Calu3 (cell line): ENCODE measurements at regions not wholly inside any gene's neighbourhood (a gene's known extent, or its start where the extent isn't known, plus 50 kb on each side); places are given as distances from the start of the nearest gene placed in this dataset.
"Not testable (repeated sequence)": the region's sequence is repeated elsewhere in the genome, so short reads cannot be mapped to it uniquely, and the experiment has no call there.

Experiments used
- BruUV-seq: library from RNA; stranded (reverse); fragments of 400-500 nt; replicated peaks from 2 replicates; lab custom pipeline; 2021; lab: Mats Ljungman, UMichigan
- CTCF ChIA-PET: fragments of 300-600 bp; sonication (Branson Sonifier 250); formaldehyde crosslinking; loops from one replicate; lab custom pipeline; 2022; ENCODE audit warnings: antibody characterized with exemption; lab: Charles Lee
- DNase-seq: peaks from one replicate; pipeline ENCODE4 v3.0.0; 2022
- H3K27ac Mint-ChIP-seq: one replicate; pipeline ENCODE4 v1.8.0; 2022; ENCODE audit warnings: mixed read lengths; ENCODE audit not compliant: unreplicated experiment
- H3K27me3 Mint-ChIP-seq: one replicate; pipeline ENCODE4 v1.8.0; 2022; ENCODE audit warnings: mixed read lengths; ENCODE audit not compliant: unreplicated experiment
- H3K36me3 Mint-ChIP-seq: one replicate; pipeline ENCODE4 v1.8.0; 2022; ENCODE audit warnings: mild to moderate bottlenecking, moderate library complexity, mixed read lengths; ENCODE audit not compliant: insufficient read depth, unreplicated experiment
- H3K4me1 Mint-ChIP-seq: one replicate; pipeline ENCODE4 v1.8.0; 2022; ENCODE audit warnings: mild to moderate bottlenecking, low read depth, mixed read lengths; ENCODE audit not compliant: unreplicated experiment
- H3K4me3 Mint-ChIP-seq: one replicate; pipeline ENCODE4 v1.8.0; 2022; ENCODE audit warnings: mild to moderate bottlenecking, low read depth, moderate library complexity, mixed read lengths; ENCODE audit not compliant: unreplicated experiment
- H3K9me3 Mint-ChIP-seq: one replicate; pipeline ENCODE4 v1.8.0; 2022; ENCODE audit warnings: low read depth, mixed read lengths; ENCODE audit not compliant: unreplicated experiment
- intact Hi-C: fragments of 100-400 bp; cut with micrococcal nuclease; formaldehyde crosslinking; loops from one replicate; pipeline ENCODE4 v1.10.0; 2022; ENCODE audit not compliant: unreplicated experiment
- TF ChIP-seq, protein P1 (sequence below): fragments of 200-600 bp; IDR thresholded peaks from one replicate; pipeline ENCODE4 v1.8.0; 2022; ENCODE audit warnings: antibody characterized with exemption; ENCODE audit not compliant: unreplicated experiment

DNA sequence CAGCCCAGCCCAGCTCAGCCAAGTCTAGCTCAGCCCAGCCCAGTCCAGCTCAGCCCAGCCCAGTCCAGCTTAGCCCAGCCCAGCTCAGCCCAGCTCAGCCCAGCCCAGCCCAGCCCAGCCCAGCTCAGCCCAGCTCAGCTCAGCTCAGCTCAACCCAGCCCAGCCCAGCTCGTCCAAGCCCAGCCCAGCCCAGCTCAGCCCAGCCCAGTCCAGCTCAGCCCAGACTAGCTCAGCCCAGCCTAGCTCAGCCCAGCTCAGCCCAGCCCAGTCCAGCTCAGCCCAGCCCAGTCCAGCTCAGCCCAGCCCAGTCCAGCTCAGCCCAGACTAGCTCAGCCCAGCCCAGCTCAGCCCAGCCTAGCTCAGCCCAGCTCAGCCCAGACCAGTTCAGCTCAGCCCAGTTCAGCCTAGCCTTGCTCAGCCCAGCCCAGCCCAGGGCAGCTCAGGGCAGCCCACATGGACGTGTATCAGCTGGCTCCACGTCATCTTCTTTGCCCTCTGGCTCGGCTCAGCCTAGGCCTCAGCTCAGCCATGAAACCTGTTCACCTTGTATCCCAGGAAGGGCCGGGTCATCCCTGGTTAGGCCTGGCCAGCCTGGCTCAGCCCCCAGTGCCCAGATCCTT lies 185.6 kb downstream of the TMEM121 start:
- Mint-ChIP-seq H3K4me1 (no peaks in the 10 kb centered on the region), H3K9me3 (no peaks in the 10 kb centered on the region), H3K27ac (no peak overlapping the region), H3K27me3 (no peaks in the 10 kb centered on the region), H3K4me3 (no peak overlapping the region), H3K36me3 (no peaks in the 10 kb centered on the region)
- BruUV-seq = no TSS peak
- TF ChIP-seq, protein P1, sequence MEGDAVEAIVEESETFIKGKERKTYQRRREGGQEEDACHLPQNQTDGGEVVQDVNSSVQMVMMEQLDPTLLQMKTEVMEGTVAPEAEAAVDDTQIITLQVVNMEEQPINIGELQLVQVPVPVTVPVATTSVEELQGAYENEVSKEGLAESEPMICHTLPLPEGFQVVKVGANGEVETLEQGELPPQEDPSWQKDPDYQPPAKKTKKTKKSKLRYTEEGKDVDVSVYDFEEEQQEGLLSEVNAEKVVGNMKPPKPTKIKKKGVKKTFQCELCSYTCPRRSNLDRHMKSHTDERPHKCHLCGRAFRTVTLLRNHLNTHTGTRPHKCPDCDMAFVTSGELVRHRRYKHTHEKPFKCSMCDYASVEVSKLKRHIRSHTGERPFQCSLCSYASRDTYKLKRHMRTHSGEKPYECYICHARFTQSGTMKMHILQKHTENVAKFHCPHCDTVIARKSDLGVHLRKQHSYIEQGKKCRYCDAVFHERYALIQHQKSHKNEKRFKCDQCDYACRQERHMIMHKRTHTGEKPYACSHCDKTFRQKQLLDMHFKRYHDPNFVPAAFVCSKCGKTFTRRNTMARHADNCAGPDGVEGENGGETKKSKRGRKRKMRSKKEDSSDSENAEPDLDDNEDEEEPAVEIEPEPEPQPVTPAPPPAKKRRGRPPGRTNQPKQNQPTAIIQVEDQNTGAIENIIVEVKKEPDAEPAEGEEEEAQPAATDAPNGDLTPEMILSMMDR = no peak
- intact Hi-C loops = no loop called here
- no peak for DNase-seq
- CTCF ChIA-PET = interaction anchor here (0.6 kb wide), 1 partner anchor 724 kb away, joined by 3 read pairs; no protein-coding TSS in a partner anchor

DNA sequence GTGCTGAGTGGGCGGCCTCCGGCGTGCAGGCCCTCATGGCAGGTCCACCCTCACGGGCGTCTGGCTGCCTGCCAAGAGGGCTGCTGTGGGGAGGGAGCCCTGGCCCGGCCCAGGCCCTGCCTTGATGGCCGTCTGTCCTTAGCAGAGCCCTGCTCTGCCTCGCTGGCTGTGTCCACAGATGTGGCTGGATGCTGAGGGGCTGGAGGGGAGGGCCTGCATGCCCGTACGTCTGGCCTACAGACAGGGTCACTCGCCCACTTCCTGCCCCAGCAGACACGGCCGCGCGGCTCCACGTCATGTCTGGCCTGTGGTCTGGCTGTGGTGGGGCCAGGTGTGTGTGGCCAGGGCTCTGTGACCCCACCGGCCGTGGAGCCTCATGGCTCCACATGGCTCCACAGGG lies 186.3 kb downstream of the TMEM121 start:
- H3K4me1 Mint-ChIP-seq, H3K9me3 Mint-ChIP-seq, intact Hi-C loops, H3K27me3 Mint-ChIP-seq, BruUV-seq, H3K27ac Mint-ChIP-seq, H3K4me3 Mint-ChIP-seq, DNase-seq, H3K36me3 Mint-ChIP-seq: not testable (repeated sequence)
- CTCF ChIA-PET = interaction anchor here (0.6 kb wide), 1 partner anchor 724 kb away, joined by 3 read pairs; no protein-coding TSS in a partner anchor

DNA sequence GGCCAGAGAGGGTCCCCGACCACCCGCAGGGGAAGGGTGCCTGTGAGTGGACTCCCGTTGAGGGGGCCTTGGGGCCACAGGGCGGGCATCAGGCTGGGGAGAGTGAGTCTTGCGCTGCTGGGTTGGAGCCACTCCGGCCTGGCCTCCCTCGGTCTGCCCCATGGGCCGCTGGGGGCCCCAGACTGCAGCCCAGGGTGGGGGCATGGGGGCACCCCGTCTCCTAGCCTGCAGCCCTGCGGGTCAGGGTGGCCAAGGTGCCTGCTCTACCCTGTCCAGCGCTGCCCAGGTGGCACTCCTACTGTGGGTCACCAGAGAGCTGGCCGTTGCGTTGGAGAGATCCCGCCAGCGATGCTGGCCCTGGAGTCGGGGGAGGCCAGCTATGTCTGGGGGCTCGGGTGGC lies 186.8 kb downstream of the TMEM121 start:
- H3K4me3 Mint-ChIP-seq, H3K4me1 Mint-ChIP-seq, H3K36me3 Mint-ChIP-seq, CTCF ChIA-PET, H3K27ac Mint-ChIP-seq, H3K27me3 Mint-ChIP-seq, BruUV-seq, intact Hi-C loops, H3K9me3 Mint-ChIP-seq, DNase-seq: not testable (repeated sequence)

DNA sequence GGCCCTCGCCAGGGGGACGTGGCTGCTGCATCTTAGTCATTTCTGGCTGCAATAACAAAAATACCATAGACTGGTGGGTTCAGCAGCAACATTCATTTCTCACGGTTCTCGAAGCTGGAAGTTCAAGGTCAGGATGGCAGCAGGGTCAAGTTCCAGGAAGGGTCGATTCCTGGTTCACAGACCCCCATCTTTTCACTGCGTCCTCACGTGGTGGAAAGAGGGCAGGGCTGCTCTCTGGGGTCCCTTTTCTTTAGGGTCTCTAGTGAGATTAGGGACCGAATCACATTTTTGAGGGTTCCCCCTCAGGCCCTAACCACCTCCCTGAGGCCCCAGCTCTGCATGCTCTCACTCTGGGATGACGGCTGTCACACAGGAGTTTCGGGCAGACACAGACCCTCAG lies 187.5 kb downstream of the TMEM121 start:
- BruUV-seq, H3K36me3 Mint-ChIP-seq, H3K4me3 Mint-ChIP-seq, DNase-seq, intact Hi-C loops, H3K27me3 Mint-ChIP-seq, H3K4me1 Mint-ChIP-seq, CTCF ChIA-PET, H3K27ac Mint-ChIP-seq, H3K9me3 Mint-ChIP-seq: not testable (repeated sequence)

DNA sequence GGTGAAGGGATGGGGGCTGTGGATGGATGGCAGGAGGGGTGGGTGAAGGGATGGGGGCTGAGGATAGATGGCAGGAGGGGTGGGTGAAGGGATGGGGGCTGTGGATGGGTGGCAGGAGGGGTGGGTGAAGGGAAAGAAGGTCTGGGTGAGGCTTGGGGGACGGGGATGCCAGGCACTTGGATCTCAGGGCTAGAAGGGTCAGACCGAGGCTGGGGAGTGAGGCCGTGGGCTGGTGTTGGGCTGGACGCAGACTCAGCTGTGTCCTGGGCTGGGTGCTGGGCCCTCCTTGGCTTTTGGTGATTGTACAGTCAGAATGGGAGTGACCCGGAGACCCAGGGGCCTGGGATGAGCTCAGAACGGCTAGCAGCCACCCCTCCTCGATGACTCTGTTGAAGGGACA lies 192.4 kb downstream of the TMEM121 start:
- H3K9me3 Mint-ChIP-seq, intact Hi-C loops, H3K36me3 Mint-ChIP-seq, BruUV-seq, DNase-seq, H3K4me3 Mint-ChIP-seq, H3K4me1 Mint-ChIP-seq, CTCF ChIA-PET, H3K27me3 Mint-ChIP-seq, H3K27ac Mint-ChIP-seq: not testable (repeated sequence)

DNA sequence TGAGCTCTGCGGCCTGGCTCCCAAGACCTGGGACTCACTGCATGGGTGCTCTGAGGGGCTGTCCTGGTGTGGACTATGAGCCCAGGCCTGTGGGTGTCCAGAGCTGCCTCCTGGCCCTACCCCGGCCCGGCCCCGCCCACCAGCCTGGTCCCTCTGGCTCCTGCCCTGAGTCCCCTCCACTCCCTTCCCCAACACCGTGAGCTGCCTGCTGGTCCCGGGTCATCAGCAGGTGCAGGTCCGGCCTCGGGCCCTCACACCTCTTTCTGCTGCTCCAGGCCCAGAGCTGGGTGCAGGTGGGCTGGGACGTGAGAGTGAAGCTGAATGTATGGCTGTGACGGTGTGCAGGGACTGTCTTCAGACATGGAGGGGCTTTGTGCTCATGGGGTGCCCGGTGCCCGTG lies 193.7 kb downstream of the TMEM121 start:
- DNase-seq, H3K36me3 Mint-ChIP-seq, H3K4me3 Mint-ChIP-seq, H3K4me1 Mint-ChIP-seq, intact Hi-C loops, H3K27ac Mint-ChIP-seq, H3K9me3 Mint-ChIP-seq, BruUV-seq, CTCF ChIA-PET: not testable (repeated sequence)
- H3K27me3 Mint-ChIP-seq = peaks cover 16% of the 10 kb centered on the region

DNA sequence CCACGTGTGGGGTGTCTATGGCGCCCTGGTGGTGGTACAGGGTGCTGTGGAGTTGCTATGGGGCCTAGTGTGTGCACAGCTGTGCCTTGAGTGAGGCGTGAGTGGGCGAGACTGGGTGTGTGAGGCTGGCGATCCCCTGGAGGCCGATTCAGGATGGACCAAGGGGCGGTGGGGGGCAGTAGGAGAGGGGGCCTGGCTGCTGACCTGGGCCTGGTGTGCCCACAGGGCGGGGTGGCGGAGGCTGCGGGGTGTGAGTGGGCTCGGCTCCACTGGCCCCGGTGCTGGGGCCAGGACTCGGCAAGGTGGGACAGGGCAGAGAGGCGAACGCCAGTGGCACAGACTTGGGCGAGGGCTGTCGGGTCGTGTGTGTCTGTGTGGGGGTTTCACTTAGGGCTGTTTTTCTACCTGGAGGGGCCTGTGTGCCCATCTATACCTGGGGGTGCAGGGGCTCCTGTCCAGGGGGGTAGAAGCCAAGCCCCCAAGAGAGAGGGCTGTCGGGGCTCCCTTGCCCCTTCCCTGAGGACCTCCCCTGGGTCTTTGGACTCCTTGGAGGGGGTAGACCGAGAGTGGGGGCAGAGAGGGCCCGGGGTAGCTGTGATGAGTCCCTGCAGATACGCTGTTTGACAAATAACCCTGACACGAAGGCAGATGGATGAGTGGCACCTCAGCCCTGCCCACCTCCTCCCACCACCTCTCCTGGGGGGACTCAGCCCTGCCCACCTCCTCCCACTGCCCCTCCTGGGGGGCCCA lies 194.6 kb downstream of the TMEM121 start:
- H3K9me3 Mint-ChIP-seq, H3K36me3 Mint-ChIP-seq, CTCF ChIA-PET, H3K4me1 Mint-ChIP-seq, BruUV-seq, H3K4me3 Mint-ChIP-seq, H3K27ac Mint-ChIP-seq, DNase-seq, intact Hi-C loops: not testable (repeated sequence)
- peaks cover 17% of the 10 kb centered on the region for H3K27me3 Mint-ChIP-seq

DNA sequence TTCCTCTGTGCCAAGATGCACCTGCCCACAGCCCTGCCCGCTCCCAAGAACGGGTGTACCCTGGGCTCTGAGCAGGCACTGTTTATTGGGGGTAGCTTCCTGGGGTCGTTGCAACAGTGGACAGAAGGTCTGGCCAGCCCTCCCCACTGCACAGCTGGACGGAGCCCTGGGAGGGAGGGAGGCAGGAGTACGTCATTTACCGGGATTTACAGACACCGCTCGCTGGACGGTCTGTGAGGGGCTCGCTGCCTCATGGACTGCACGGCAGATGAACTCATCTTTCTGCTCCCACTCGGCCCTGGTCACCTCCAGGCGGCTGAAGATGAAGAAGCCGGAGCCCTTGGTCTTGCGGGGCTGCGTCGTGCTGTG lies 195.2 kb downstream of the TMEM121 start:
- H3K27me3 Mint-ChIP-seq = peaks cover 17% of the 10 kb centered on the region
- H3K4me3 Mint-ChIP-seq, DNase-seq, H3K36me3 Mint-ChIP-seq, CTCF ChIA-PET, BruUV-seq, H3K9me3 Mint-ChIP-seq, intact Hi-C loops, H3K27ac Mint-ChIP-seq, H3K4me1 Mint-ChIP-seq: not testable (repeated sequence)

DNA sequence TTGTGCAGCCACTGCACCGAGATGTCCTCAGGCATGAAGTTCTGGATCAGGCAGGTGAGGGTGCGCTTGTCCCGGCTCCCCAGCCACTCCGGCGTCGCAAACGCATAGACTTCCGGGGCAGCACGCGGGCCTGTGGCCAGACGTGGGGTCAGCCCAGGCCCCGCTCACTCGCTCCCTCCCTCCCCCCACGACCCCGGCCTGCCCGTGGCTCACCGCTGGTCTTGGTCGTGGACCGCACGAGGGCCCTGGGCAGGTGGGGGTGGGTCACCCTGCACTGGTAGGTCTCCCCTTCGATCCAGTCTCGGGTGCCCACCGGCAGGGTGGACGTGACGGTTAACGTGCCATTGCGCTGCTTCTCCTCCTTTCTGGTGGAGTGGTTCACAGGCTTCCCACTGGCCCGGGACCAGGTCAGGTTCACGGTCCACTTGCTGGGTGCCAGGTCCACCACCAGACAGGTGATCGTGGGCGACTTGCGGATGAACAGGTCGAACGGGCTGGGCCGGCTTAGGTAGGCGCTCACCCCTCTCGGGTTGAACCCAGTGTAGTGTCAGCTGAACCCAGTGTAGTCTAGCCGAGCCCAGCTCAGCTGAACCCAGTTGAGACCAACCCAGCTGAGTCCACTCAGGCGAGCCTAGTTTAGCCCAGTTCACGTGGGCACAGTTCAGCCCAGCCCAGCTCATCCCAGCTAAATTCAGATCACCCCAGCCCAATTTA lies 195.8 kb downstream of the TMEM121 start:
- H3K36me3 Mint-ChIP-seq, intact Hi-C loops, DNase-seq, H3K27ac Mint-ChIP-seq, CTCF ChIA-PET, H3K9me3 Mint-ChIP-seq, H3K4me3 Mint-ChIP-seq, H3K4me1 Mint-ChIP-seq, BruUV-seq: not testable (repeated sequence)
- H3K27me3 Mint-ChIP-seq = peaks cover 22% of the 10 kb centered on the region
